Stimulated activated CD4-positive, alpha-beta T cell treated with anti-CD3 and anti-CD28 coated beads, Interleukin-4, amount 100 ng/mL, for 24 hours (primary cell): ENCODE measurements at regions not wholly inside any gene's neighbourhood (a gene's known extent, or its start where the extent isn't known, plus 50 kb on each side); places are given as distances from the start of the nearest gene placed in this dataset.

ENCODE experiments used
- DNase-seq: peaks from one replicate; pipeline ENCODE4 v3.0.0-alpha.2; 2020

DNA sequence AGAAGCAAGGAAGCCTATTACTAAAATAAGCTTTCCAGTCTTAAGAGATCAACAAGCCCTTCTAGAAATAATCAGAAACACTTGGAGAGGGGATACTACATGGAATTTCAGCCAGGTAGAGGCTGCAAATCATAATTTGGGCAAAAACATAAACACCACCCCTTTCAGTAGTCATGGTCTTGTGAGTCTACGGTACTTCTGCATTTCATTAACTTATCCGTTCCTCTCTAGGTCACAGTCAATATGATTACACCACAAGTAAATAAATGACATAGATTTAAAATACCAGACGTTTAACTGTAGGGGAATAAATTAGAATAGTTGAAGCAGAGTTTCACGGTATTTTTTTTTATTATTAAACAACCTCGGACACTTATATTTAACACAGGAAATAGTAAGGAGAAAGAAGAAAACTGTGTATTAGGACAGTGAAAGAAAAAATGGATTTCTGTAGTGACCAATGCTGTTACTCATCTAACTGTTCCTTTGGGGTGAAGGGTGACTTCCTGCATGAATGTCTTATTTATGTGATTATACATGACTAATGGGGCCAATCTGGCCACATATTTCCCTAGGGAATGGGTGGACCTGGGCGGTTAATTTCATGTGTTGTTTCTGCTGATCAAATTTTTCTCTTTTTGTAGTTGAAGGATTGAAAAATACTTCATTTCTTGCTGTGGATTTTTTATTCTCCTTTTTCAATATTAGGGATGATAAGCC lies 456.6 kb upstream of the UBE2E3 start:
- DNase-seq = no peak

GRCh38 chr2:180520921-180521581 lies 459.4 kb upstream of the UBE2E3 start:
- no peak for DNase-seq

- DNase-seq = no peak
Measured at GRCh38 chr2:180520206-180520605, 460.2 kb upstream of the UBE2E3 start.

GRCh38 chr2:180519276-180519675 lies 461.1 kb upstream of the UBE2E3 start:
- no peak for DNase-seq

- DNase-seq = no peak
Measured at GRCh38 chr2:180516232-180516631, 464.2 kb upstream of the UBE2E3 start.

- no peak for DNase-seq
Measured at GRCh38 chr2:180513389-180513788, 467.0 kb upstream of the UBE2E3 start.

- DNase-seq = no peak
Measured at GRCh38 chr2:180508458-180508857, 471.9 kb upstream of the UBE2E3 start.

GRCh38 chr2:180507028-180507427 lies 473.4 kb upstream of the UBE2E3 start:
- no peak for DNase-seq

DNA sequence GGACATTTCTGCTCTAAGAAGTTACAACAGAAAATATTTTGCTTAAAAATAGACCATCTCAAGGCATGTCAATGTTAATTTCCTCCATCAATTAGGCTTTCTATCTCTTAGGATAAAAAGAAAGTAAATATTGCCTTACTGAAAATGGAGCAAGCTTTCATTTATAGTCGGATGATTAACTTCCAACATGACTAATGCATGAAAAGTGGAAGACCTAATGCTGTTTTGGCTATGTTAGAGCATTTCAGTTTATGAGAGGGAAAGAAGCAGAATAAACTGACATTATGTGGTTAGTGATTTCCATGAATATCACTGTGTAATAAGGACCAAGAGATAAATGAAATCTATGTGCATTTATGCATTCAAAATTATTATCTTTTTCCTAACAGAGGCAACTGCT lies 475.2 kb upstream of the UBE2E3 start:
- no peak for DNase-seq

DNA sequence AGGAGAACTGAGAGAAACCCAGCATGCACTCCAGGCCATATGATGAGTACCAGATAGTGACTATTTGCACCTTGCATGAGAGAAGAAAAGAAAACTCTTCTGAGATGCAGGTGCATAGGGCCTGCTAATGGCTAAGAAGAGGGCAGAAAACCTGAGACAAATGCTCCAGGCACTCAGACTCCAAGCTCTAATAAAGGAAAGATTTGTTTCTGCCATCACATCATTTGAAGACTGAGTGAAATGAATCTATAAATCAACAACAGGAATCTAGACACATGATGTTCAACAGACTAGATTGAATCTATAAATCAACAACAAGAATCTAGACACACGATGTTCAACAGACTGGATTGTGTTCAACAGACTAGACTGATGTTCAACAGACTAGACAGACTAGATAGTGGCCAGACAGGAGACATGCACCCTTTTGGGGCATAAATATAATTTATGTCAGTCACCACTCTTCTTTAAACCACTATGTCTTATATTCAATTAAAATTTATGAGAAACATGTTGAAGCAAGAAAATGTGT lies 482.7 kb upstream of the UBE2E3 start:
- DNase-seq = no peak

DNA sequence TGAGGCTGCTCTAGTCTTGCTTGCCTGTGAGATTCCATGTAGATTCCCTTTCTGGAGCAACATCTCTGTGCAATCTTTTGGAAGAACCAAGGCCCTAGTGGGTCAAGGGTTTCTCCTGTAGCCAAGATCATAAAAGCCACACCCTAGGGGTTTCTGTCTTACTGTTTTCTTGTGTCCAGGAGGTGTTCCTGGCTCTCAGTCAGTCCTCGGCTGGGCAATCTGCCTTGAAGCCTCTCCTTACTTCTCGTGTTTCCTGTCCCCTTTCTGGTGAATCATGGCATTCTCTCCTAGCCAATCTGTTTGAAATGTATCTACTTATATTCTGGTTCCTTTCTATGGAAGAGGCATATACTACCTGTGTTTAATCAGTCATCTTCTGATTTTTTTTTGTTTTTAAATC lies 484.8 kb upstream of the UBE2E3 start:
- DNase-seq = no peak

- no peak for DNase-seq
Measured at GRCh38 chr2:180494286-180494685, 486.1 kb upstream of the UBE2E3 start.

DNA sequence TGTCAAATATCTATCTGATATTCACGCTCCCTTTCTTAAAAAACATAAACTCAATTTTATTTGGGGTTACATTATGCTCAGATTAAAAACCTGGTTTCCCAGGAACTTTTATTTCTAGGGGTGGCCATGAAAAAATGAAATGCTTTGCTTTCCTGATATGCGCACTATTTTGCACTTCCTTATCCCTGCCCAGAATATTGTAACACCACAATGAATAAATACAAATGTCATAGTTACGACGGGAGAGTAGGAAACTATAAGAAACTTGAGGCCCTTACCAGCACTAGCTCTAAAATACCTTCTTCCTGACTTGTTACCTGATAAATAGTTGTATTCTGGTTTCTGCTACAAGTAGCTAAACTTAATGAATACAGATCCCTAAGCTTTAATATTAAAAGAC lies 475.6 kb upstream of the CWC22 start:
- no peak for DNase-seq

- no peak for DNase-seq
Measured at GRCh38 chr2:180481998-180482397, 474.9 kb upstream of the CWC22 start.

GRCh38 chr2:180478883-180479282 lies 471.8 kb upstream of the CWC22 start:
- DNase-seq = no peak

- no peak for DNase-seq
Measured at GRCh38 chr2:180474716-180475115, 467.6 kb upstream of the CWC22 start.

- DNase-seq = no peak
Measured at GRCh38 chr2:180473456-180473855, 466.4 kb upstream of the CWC22 start.

- DNase-seq = no peak
Measured at GRCh38 chr2:180472133-180472532, 465.0 kb upstream of the CWC22 start.

- DNase-seq = no peak
Measured at GRCh38 chr2:180463608-180464007, 456.5 kb upstream of the CWC22 start.

- no peak for DNase-seq
Measured at GRCh38 chr2:180461761-180462160, 454.7 kb upstream of the CWC22 start.

- DNase-seq = no peak
Measured at GRCh38 chr2:180456801-180457200, 449.7 kb upstream of the CWC22 start.

DNA sequence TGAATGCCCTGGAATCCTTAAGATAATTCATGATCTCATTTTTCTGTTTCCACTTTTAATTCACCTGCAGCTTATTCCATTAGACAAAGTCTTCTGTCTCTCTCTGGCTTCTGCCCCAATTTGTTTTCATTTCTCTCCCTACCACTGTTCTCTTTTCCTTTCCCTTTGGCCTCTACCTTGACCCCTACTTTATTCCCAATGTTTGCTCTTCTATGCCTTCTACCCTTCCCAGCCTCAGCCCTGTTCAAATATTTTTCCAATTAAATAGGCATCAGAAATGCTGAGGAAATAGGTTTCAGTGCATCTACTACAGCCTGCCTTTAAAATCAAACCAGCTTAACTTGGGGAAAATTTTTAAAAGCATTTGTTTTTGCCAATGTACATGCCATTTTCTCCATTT lies 443.7 kb upstream of the CWC22 start:
- DNase-seq = no peak

GRCh38 chr2:180449171-180449915 lies 442.2 kb upstream of the CWC22 start:
- DNase-seq = no peak

DNA sequence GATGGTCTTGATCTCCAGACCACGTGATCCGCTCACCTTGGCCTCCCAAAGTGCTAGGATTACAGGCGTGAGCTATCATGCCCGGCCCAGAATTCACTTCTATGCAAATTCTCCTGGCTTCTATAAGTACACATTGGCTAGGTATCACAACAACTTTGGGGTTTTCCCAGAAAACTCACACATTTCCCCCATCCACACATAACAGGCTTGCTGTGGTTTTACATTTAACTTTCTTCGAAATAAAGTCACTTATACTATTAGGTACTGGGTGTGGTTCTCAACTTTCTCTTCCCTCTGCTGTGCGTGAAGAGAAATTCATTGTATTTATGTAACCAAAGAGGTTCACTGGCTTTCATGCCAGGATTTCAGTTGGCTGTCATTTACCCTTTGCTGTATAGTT lies 439.4 kb upstream of the CWC22 start:
- DNase-seq = no peak
